Nephron progenitor cell (in vitro differentiated cells): ENCODE measurements at regions not wholly inside any gene's neighbourhood (a gene's known extent, or its start where the extent isn't known, plus 50 kb on each side); places are given as distances from the start of the nearest gene placed in this dataset.

ENCODE experiments used
- DNase-seq: peaks from one replicate; pipeline ENCODE4 v3.0.0; 2021
- H3K27ac Mint-ChIP-seq: 2 replicates; pipeline ENCODE4 v1.8.0; 2021; ENCODE audit warnings: mild to moderate bottlenecking, moderate library complexity, mixed read lengths
- H3K27me3 Mint-ChIP-seq: 2 replicates; pipeline ENCODE4 v1.8.0; 2021; ENCODE audit warnings: mild to moderate bottlenecking, low read depth, mixed read lengths; ENCODE audit not compliant: poor library complexity
- H3K36me3 Mint-ChIP-seq: 2 replicates; pipeline ENCODE4 v1.8.0; 2021; ENCODE audit warnings: low read depth, mixed read lengths
- H3K4me1 Mint-ChIP-seq: 2 replicates; pipeline ENCODE4 v1.8.0; 2021; ENCODE audit warnings: mixed read lengths
- H3K4me3 Mint-ChIP-seq: 2 replicates; pipeline ENCODE4 v1.8.0; 2021; ENCODE audit warnings: mild to moderate bottlenecking, moderate library complexity, mixed read lengths
- H3K9me3 Mint-ChIP-seq: 2 replicates; pipeline ENCODE4 v1.8.0; 2021; ENCODE audit warnings: mild to moderate bottlenecking, moderate library complexity, mixed read lengths
- CTCF ChIP-seq: fragments of 200-600 bp; sonication (generic); IDR thresholded peaks from 2 replicates; pipeline ENCODE4 v1.5.0; 2021; ENCODE audit warnings: antibody characterized with exemption

- H3K9me3 Mint-ChIP-seq = no peaks in the 10 kb centered on the region
- H3K27me3 Mint-ChIP-seq = peaks cover 3% of the 10 kb centered on the region
- H3K27ac Mint-ChIP-seq = no peak overlapping the region
- no peaks in the 10 kb centered on the region for H3K36me3 Mint-ChIP-seq
- TF ChIP-seq CTCF = no peak
- peaks cover 30% of the 10 kb centered on the region for H3K4me1 Mint-ChIP-seq
- no peak overlapping the region for H3K4me3 Mint-ChIP-seq
- no peak for DNase-seq
These were observed 178.8 kb upstream of the AKR1E2 start for GRCh38 chr10:4647109-4647785.

- Mint-ChIP-seq H3K4me1 (peaks cover 23% of the 10 kb centered on the region), H3K4me3 (no peak overlapping the region), H3K27ac (no peak overlapping the region), H3K36me3 (no peaks in the 10 kb centered on the region), H3K27me3 (peaks cover 3% of the 10 kb centered on the region), H3K9me3 (no peaks in the 10 kb centered on the region)
- DNase-seq = no peak
- no peak for TF ChIP-seq CTCF
These were observed 179.5 kb upstream of the AKR1E2 start for GRCh38 chr10:4646547-4646946.

- H3K27ac Mint-ChIP-seq = no peak overlapping the region
- no peaks in the 10 kb centered on the region for H3K27me3 Mint-ChIP-seq
- no peaks in the 10 kb centered on the region for H3K36me3 Mint-ChIP-seq
- TF ChIP-seq CTCF = no peak
- DNase-seq = no peak
- no peak overlapping the region for H3K4me3 Mint-ChIP-seq
- peaks cover 16% of the 10 kb centered on the region for H3K4me1 Mint-ChIP-seq
- H3K9me3 Mint-ChIP-seq = no peaks in the 10 kb centered on the region
These were observed 180.2 kb upstream of the AKR1E2 start for GRCh38 chr10:4645836-4646235.

- Mint-ChIP-seq H3K9me3 (no peaks in the 10 kb centered on the region), H3K4me1 (peaks cover 12% of the 10 kb centered on the region)
- DNase-seq = no peak
These were observed 182.5 kb upstream of the AKR1E2 start for GRCh38 chr10:4643471-4643870.

GRCh38 chr10:4639960-4640359 lies 186.0 kb upstream of the AKR1E2 start:
- Mint-ChIP-seq H3K4me3 (no peak overlapping the region), H3K27ac (no peak overlapping the region), H3K36me3 (no peaks in the 10 kb centered on the region), H3K4me1 (no peaks in the 10 kb centered on the region), H3K27me3 (no peaks in the 10 kb centered on the region), H3K9me3 (no peaks in the 10 kb centered on the region)
- TF ChIP-seq CTCF = no peak
- no peak for DNase-seq

More at GRCh38 chr10:4643471-4643870, 182.5 kb upstream of the AKR1E2 start:
- no peak overlapping the region for H3K4me3 Mint-ChIP-seq
- H3K36me3 Mint-ChIP-seq = no peaks in the 10 kb centered on the region
- TF ChIP-seq CTCF = no peak
- no peak overlapping the region for H3K27ac Mint-ChIP-seq
- H3K27me3 Mint-ChIP-seq = no peaks in the 10 kb centered on the region

- Mint-ChIP-seq H3K4me3 (no peak overlapping the region), H3K27ac (no peak overlapping the region), H3K36me3 (no peaks in the 10 kb centered on the region), H3K27me3 (no peaks in the 10 kb centered on the region), H3K4me1 (peaks cover 18% of the 10 kb centered on the region), H3K9me3 (no peaks in the 10 kb centered on the region)
- TF ChIP-seq CTCF = no peak
- no peak for DNase-seq
These were observed 187.9 kb upstream of the AKR1E2 start for GRCh38 chr10:4638099-4638498.
